Fibroblast of lung (primary cell): ENCODE measurements at regions not wholly inside any gene's neighbourhood (a gene's known extent, or its start where the extent isn't known, plus 50 kb on each side); places are given as distances from the start of the nearest gene placed in this dataset.

Experiments
- CTCF ChIP-seq, 2 donors: IDR thresholded peaks in 1 of 2; conservative IDR thresholded peaks in 1 of 2; 1 replicate in 1 of 2; 2 replicates in 1 of 2; pipeline ENCODE4 v1.5.1; 2011 to 2012; ENCODE audit warnings: low read length in 2 of 2, control low read depth in 1 of 2, inconsistent platforms in 1 of 2, low read depth in 1 of 2, mild to moderate bottlenecking in 1 of 2
- EZH2 ChIP-seq: IDR thresholded peaks from 2 replicates; pipeline ENCODE4 v1.5.1; 2012; ENCODE audit warnings: low read length, control low read depth, mild to moderate bottlenecking; ENCODE audit errors: missing control alignments

GRCh38 chr1:232385221-232385620 lies 244.7 kb downstream of the SIPA1L2 start:
- TF ChIP-seq CTCF (conservative IDR thresholded peaks at IDR 0.05 in 1 of 2, IDR thresholded peaks at IDR 0.05 in 1 of 2; ENCODE audit: low read depth in 1 of 2, low read length in 2 of 2) (no peak), EZH2 (no peak)
